ENCODE measurements at regions not wholly inside any gene's neighbourhood (a gene's known extent, or its start where the extent isn't known, plus 50 kb on each side); places are given as distances from the start of the nearest gene placed in this dataset.
"Not testable (repeated sequence)": the region's sequence is repeated elsewhere in the genome, so short reads cannot be mapped to it uniquely, and the experiment has no call there.

- no peak for DNase-seq
Measured at GRCh38 chr22:22977479-22978200, 90.0 kb downstream of the IGLL5 start.

- no peak for DNase-seq
Measured at GRCh38 chr22:22978637-22979036, 91.0 kb downstream of the IGLL5 start.

GRCh38 chr22:22979121-22979724 is 91.1 kb upstream of the GNAZ start:
- no peak for DNase-seq

- no peak for DNase-seq
Measured at GRCh38 chr22:22979954-22980353, 90.4 kb upstream of the GNAZ start.

- DNase-seq, result no peak
Measured at GRCh38 chr22:22981670-22982571, 88.4 kb upstream of the GNAZ start.

- DNase-seq, result no peak
Measured at GRCh38 chr22:22982616-22983015, 87.7 kb upstream of the GNAZ start.

- DNase-seq, result no peak
Measured at GRCh38 chr22:22983123-22983522, 87.2 kb upstream of the GNAZ start.

GRCh38 chr22:22983816-22984215 is 86.5 kb upstream of the GNAZ start:
- no peak for DNase-seq

GRCh38 chr22:22984967-22985366 is 85.4 kb upstream of the GNAZ start:
- DNase-seq, result no peak

GRCh38 chr22:22986008-22986407 is 84.3 kb upstream of the GNAZ start:
- DNase-seq, result no peak

GRCh38 chr22:22986640-22987039 is 83.7 kb upstream of the GNAZ start:
- no peak for DNase-seq

GRCh38 chr22:22988150-22988549 is 82.2 kb upstream of the GNAZ start:
- no peak for DNase-seq

- no peak for DNase-seq
Measured at GRCh38 chr22:22988785-22989184, 81.5 kb upstream of the GNAZ start.

- no peak for DNase-seq
Measured at GRCh38 chr22:22989856-22990255, 80.5 kb upstream of the GNAZ start.

GRCh38 chr22:22990711-22991505 is 79.4 kb upstream of the GNAZ start:
- not testable (repeated sequence) for DNase-seq

GRCh38 chr22:22992474-22992873 is 77.8 kb upstream of the GNAZ start:
- DNase-seq, result no peak

GRCh38 chr22:22993184-22993583 is 77.1 kb upstream of the GNAZ start:
- no peak for DNase-seq

GRCh38 chr22:22995166-22995565 is 75.2 kb upstream of the GNAZ start:
- DNase-seq, result no peak

- no peak for DNase-seq
Measured at GRCh38 chr22:22996511-22997261, 73.6 kb upstream of the GNAZ start.

GRCh38 chr22:22997262-22997898 is 72.9 kb upstream of the GNAZ start:
- DNase-seq, result no peak

- DNase-seq, result no peak
Measured at GRCh38 chr22:22997988-22998387, 72.3 kb upstream of the GNAZ start.

GRCh38 chr22:22999523-22999922 is 70.8 kb upstream of the GNAZ start:
- DNase-seq, result no peak
